GM21367 (cell line): ENCODE measurements at regions not wholly inside any gene's neighbourhood (a gene's known extent, or its start where the extent isn't known, plus 50 kb on each side); places are given as distances from the start of the nearest gene placed in this dataset.

Source experiments
- ATAC-seq: cut with Tn5 transposase; IDR thresholded peaks from one replicate; pipeline ENCODE4 v1.9.1; 2021; ENCODE audit not compliant: unreplicated experiment

DNA sequence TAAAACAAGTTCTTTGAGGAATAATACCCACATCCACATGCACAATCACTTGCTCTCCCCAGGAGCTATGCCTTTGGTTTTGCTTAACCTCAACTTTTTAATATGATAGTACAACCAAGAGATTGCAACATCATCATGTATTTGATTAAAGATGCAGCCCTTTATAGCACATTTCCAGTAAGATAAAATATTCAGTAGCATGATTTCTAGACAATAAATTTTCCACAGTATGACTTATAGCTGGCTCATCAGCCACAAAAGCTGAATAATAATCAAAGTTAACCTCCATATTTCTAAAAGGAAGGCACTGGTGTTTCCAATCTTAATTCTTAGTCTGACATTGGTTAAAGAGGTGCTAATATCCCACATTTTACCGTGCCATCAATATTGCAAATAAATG is 622.5 kb downstream of the TBL1XR1 start:
- ATAC-seq: no peak

DNA sequence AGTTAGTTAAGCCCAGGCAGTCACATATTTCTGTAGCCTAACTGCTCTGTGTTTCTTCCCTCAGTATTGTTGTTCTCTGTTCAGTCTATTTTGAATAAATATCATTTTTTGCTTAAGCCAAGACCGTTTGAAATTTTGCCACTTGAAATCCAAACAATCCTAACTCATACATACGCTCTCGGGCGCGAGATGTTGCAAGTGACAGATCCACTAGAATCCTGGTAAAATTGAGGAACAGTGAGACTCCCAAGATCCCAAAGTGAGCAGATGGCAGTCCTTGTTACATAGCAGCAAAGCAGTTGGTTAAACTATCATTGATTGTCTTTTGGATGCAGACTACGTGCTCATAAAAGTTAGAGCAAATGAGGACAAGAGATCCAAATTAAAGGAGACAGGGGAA is 625.4 kb downstream of the TBL1XR1 start:
- ATAC-seq: no peak

DNA sequence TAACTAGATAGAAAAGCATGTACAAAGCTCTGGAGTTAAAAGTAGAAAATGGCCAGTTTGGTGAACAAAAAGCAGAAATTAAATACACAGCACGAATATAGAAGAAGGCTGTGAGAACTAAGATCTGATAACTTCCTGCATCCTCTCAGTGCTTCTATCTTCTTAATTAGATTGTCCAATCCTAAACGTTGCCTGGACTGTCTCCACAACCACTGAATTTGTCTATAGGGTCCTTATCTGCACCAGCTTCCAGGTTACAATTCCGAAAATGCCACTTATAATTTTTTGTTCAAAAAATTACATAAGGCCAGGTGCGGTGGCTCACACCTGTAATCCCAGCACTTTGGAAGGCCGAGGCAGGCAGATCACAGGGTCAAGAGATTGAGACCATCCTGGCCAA is 626.3 kb downstream of the TBL1XR1 start:
- ATAC-seq: no peak

DNA sequence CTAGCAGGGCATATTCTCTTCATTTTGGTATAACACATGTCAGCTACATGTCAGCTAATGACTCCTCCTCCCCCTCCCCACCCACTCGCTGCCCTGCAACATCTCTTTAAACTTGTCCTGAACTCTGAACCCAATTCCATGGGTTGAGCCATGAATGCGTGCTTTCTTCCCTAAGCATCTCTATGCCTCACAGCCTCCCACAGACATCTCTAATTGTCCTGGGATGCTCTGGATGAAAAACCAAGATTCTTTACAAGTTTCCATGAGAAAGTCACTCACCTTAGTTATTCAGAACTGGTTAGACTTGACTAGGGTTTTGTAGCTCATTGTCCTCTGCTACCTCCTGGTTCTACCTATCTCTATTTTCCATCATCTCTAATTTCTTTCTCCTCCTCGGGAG is 629.1 kb downstream of the TBL1XR1 start:
- ATAC-seq: no peak

DNA sequence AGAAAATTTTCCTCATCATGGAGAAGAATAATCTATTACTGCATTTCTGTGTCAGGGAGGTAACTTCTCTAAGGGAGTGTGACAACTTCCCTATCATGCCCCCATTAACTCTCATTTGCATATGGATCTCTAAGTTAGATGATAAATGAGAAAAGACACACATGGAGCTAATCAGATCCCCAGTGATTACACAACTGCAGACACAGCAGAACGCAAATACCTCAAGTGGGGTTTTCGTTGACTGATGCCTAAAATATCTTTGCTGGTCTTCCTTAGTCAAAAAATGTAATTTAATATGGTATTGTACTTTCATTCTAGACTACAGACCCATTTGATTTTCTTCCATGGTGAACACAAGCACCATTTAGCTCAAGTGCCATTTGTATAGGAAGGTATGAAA is 630.5 kb downstream of the TBL1XR1 start:
- no peak for ATAC-seq

DNA sequence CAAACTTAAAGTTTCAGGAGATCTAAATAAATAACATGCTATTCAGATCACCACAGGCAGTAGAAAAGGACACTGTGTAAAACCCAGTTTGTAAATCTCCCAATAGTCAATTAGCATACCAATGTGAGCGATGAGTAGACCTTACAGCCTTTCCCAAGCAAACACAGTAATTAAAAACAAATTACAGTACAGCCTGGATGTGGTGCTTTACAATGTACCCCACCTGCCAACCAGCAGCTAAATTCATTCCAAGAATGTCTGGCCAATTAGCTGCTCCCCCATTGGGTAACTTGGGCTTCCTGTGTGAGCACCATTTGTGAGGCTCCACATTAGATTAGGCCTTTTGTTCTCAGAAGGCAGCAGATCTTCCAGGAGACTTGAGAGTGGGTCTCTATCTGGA is 635.0 kb downstream of the TBL1XR1 start:
- ATAC-seq: no peak

DNA sequence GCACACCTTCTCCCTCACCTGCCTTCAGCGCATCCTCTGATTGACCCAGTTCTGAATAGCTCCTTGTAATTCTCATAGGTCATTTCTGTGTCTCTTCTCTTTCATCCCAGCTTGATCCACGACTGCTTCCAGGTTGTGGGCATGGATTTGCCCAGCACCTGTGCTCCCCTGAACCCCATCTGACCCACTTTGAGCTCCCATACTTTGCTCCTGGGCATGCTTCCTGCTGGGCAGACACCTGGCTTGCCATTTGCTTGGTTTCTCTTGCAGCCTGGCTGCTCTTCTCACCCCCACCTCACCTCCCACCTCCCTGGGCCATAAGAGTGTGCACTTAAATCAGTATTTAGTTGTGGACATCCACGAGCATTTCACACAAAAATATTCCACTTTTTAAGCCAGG is 635.5 kb downstream of the TBL1XR1 start:
- no peak for ATAC-seq

DNA sequence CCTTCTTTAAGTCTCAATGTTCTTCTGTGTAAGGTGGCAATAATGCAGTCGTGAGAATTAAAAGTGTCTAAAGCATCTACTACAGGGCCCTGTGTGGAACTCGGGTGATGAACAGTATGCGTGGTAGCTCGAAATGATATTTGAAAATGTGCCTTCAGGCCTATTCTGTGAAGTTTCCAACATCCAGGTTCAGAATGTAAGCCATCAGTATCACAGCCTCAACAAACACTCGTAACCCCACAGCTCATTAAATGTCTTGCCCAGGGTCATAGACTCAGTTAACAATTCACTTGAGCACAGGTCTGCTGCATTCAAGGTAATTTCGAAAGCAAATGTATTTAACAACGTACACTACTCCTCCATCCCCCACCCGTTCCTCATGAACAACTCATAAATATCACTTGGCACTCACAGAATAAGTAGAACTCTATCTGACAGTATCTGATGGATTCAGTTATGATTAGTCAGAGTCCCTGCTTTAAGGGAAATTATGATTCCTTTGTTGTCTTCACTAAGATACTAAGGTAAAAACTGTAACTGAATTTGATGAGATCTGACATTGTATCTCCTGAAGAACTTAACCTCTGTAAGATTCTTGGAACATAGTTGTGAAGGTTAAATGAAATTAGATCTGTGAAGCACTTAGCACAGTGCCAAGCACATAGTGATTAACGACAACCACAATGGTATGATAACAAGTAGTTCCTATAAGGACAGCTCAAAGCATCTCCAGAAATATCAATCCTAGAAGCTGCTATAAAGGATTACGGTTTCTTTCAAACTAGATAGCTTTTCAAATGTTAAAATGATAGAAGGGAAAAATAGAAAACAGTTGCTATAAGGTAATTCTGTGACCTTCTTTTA is 642.3 kb downstream of the TBL1XR1 start:
- ATAC-seq: no peak

DNA sequence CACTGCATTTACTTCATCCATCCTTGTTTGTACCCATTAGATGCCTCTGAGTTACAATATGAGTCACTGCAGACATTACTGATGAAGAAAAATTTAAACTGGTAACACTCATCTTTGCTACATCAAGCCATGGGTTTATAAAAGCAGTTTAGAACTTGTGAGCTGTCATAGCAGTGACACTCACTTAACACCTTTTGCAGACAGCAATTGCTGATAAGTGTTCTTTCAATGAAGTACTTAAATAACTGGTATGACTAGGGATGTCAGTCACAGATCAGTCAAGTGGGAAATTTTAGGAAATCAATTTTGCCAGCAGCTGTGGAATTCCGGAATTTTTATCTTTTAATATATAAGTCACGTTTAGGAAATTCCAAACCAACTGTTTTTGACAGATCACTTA is 643.0 kb downstream of the TBL1XR1 start:
- ATAC-seq: no peak

DNA sequence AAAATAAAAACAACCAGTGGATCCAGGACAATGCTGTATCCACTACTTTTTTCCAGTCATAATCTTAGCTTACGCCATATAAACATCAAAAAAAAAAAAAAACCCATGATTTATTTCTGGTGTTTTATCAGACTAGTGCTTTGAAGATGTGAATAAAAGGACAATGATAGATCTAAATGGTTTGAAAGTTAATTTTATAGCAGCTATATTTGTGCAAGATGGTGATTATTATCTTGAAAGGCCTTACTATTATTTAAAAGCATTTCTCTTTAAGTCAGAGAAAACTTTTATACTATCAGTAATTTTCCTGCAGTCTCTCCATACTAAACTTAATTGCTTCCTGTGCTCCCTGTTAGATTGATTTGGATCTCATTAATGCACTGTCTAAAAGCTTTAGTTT is 670.3 kb downstream of the TBL1XR1 start:
- ATAC-seq: no peak

DNA sequence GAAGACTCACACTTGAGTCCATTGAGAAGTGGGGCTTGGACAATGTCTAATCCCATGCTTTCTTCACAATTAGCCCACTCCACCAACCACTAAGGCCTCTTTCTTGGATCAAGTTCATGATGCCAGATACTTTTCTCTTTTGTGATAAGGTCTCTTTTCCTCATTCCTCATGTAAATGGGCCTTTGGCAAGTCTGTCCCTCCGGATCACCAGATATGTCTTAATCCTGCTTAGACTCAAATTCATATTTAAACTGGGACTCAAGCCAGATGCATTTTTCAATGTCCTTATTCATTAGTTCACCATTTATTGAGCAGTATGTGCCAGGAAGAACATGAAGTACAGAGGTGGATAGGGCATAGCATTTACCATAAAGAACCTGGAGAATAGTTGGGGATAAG is 671.1 kb downstream of the TBL1XR1 start:
- ATAC-seq: no peak

DNA sequence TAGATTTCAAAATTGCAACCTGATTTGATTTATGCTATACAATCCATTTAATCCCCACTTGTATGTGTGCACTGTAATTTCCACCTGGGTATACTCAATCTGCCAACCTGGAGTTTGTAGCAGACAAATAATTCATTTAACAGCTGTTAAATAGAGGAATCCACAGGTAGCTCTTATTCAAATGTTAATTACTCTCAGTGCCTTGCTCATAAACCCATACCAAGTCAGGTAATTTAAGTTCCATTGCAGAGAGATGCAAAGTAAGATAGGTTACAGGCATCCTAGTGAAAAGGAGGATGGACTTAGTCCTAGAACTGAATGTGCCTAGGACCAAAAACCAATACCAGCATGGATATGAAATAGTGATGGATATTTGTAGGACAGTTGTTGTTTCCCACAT is 674.2 kb downstream of the TBL1XR1 start:
- ATAC-seq: no peak

DNA sequence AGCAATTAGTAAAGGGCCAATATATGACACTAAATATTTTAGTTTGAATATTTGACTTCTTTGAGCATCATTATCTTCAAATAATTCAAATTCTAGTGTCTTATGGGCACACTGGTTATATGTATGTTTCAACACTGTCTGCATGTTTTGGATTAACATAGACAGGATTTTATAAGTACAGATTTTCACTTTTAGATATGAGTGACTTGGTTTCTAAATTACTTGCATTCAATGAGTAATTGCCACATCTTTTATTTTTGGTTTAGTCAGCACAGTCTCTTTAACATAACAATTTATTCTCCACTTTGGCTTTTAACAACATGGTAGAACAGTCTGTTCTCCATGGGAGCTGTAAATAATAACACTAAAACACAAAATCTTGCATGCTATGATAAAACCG is 674.8 kb downstream of the TBL1XR1 start:
- ATAC-seq: no peak

DNA sequence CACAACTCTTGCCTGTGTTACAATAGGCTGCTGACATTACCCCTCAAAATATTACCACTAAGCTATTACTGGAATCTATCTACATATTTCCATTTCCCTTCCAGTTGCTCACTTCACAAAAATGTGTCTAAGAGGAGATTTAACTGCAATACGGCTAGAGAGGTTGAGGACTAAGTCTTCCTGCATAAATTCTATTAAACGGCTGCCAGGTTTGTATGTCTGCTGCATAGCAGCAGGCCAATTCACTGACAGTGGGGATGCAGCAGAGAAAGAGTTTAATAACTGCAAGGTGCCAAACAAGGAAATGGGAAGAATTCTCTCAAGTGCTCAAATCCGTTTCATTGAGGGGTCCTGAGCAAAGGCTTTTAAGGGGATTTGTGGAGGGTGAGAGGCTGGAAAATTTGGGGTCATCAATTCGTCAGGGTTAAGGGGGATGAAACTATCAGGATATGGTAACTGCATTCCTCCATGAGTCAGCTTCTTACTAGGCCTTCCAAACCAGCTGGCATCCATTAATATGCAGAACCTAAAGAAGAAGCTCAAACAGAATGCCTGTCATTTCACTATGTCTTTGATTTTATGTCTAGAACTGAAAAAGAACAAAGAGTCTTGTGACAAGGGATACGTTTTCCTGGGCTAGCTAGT is 675.6 kb downstream of the TBL1XR1 start:
- no peak for ATAC-seq

DNA sequence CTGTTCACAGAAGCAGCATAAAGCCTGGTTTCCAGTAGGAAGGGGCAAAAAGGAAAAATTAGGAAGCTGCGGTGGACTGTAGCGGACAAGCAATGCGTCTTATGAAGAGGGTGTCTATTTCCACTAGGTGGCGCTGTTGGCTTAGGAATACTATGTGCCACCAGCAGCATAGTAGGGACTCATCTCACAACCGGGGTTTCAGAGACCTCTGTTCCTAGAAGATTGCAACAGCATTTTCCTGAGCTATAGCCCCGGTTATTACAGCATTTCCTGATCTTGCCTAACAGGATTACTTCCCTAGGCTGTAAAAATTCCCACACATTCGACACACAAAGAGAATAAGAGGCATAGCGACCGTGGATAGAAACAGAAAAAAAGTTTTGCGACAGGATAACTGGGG is 683.0 kb downstream of the TBL1XR1 start:
- ATAC-seq: no peak

DNA sequence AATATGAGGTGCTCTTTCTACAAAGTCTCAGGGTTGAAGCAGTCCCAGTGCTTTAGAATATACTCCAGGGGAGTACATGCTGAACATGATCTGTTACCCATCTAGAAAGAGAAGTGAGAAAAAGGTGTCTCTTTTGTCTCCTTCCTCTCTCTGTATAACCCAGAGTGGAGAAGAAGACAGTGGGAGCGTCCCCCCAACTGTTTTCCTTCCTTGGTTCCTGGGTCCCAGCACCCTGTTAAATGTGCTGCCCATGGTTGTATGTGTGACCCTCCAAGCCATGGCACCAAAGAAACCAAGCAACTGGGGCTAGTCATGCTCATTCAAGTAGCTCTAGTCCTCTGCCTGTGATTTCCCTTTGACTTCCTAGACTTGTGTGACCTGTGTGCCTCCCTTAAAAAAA is 683.7 kb downstream of the TBL1XR1 start:
- ATAC-seq: no peak

DNA sequence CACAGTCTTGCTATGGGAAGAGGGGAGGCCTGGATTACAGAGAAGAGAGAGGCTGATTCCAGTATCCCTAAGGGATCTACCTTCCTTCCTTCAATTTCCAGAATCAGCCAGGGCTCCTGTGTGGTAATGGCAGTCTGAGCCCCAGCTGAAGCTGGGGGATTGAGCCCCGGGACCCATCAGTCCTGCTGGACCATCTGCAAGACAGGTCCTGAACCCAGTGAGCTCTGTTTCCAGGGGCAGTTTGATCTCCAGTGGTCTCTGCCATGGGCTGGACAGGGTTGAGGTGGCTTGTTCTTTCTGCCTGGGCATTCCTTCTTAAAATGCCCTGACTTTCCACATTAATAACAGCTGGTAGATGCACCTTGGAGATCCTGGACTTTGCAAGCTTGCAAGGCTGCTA is 685.2 kb downstream of the TBL1XR1 start:
- no peak for ATAC-seq

DNA sequence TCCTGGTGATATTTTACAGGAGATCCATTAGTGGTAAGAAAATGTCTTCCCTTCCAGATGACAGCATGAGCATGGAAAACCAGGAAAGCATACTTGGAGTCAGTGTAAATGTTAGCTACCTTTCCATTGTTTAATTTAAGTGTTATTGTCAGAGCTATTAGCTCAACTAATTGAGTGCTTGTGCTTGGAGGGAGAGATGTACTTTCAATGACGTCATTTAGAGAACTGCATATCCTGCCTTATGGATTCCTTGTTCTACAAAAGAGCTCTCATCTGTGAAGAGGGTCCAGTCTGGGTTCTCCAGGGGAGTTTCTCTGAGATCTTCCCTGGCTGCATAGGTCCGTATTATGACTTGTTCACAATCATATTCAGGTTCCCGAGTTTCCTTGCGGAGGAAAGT is 687.2 kb downstream of the TBL1XR1 start:
- no peak for ATAC-seq

DNA sequence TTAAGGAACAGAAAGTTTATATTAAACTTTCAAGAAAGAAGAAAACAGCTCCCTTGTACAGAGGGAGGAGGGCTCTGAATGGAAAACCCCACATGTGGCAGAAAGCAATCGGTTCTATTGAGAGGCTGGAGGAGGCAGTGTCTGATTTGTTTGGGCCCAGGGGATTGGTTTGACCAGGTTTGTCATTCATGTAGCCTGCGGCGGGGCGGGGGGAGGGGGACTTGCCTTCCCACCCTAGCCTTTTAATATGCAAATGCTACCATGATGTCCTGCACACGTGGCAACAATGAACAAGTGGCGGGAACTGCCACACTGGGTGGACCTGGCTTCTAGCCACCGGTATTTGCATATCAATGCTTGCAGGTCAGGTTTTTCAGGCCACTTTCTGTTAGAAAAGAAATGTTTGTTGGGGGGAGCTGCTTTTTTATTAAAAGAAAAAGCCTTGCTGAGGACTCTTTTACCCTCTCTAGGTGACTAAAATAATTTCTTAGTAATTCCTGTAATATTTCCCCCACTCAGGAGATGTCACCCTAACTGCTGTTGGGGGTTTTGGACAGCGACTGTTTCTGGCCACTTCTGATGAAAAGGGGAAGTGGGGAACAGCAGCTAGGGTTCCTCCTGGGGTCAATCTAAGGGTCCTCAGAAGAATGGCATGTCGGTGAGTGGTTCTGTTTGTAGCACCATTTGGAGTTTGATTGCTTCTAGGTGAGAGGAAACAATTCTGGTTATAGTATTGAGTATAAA is 691.2 kb downstream of the TBL1XR1 start:
- ATAC-seq: no peak

DNA sequence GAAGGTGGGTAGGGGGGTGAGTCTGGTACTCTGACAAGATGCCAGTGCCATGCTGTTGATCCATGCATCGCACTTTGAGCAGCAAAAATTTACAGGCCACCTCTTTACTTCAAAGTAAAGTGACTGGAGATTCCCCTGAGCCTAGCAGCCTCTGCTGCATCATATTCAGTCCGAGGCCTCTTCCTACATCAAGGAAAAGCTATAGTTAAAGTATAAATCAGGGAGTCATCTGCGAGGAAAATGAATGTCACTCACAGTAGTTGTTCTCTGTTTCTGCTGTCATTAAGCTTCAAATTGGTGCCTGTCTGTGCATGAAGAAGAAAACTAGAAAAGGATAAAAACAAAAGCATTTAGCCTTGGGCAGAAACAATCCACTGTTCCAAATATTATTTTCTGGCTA is 706.2 kb downstream of the TBL1XR1 start:
- ATAC-seq: no peak

DNA sequence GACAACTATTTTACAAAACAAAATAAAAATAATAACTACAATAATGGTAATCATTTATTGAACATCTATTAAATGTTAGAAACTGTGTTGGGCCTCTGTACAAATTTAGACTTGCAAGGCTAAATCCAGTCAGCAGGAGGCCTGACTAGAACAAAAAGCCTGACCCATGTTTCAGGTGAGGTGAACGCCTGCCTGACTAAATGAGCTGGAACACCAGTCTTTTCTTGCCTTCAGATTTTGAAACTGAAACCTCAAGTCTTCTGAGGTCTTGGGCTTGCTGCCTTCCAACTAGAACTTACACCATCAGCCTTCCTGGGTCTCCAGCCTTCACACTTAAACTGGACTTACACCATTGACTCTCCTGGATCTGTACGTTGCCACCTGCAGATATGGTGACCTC is 706.9 kb downstream of the TBL1XR1 start:
- no peak for ATAC-seq

DNA sequence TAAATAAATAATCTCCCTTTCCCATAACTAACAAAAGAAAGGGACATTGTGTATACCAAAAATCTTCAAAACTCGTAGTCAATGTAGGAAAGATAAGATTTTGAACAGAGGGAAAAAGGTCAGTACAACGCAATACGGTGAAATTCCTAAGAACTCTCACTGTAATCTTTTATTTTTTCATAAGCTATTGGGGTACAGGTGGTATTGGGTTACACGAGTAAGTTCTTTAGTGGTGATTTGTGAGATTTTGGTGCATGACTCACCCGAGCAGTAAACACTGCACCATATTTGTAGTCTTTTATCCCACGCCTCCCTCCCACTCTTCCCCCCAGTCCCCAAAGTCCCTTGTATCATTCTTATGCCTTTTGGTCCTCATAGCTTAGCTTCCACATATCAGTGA is 718.0 kb downstream of the TBL1XR1 start:
- no peak for ATAC-seq
